Stimulated activated CD8-positive, alpha-beta memory T cell treated with anti-CD3 and anti-CD28 coated beads, Interleukin-15, amount 100 ng/mL, for 24 hours (primary cell): ENCODE measurements at regions not wholly inside any gene's neighbourhood (a gene's known extent, or its start where the extent isn't known, plus 50 kb on each side); places are given as distances from the start of the nearest gene placed in this dataset.
"Not testable (repeated sequence)": the region's sequence is repeated elsewhere in the genome, so short reads cannot be mapped to it uniquely, and the experiment has no call there.

Source experiments
- DNase-seq: peaks from one replicate; pipeline ENCODE4 v3.0.0-alpha.2; 2020; ENCODE audit warnings: low read depth

- no peak for DNase-seq
Measured at GRCh38 chr6:4412077-4412476, 276.7 kb upstream of the ECI2 start.

GRCh38 chr6:4407710-4408109, 272.3 kb upstream of the ECI2 start:
- DNase-seq: not testable (repeated sequence)

DNA sequence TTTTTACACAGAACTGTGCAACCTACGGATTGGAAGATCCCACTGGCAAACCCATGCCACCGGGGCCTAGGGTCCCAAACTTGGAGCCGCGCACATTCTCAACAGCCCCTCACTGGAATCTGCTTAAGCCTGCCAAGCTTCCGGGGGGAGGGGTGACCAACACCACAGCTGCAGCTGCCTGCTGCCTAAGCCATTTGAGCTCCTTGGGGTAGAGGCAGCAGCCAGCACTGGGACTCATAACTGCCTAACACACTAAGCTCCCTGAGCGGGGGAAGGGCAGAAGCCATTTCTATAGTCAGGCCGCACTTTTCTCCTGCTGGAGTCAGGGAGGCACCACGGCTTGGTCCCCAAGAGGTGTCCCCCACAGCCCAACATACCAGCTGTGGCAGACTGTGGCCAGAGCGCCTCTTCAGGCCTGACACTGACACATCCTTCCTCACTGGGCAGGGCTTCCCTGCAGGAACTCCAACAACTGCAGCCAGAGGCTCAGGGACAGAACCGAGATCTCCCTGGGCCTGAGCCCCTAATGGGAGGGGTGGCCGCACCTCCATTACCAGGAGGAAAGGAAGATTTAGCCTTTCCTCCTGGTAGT, 270.3 kb upstream of the ECI2 start:
- no peak for DNase-seq

- no peak for DNase-seq
Measured at GRCh38 chr6:4404415-4404814, 269.0 kb upstream of the ECI2 start.

DNA sequence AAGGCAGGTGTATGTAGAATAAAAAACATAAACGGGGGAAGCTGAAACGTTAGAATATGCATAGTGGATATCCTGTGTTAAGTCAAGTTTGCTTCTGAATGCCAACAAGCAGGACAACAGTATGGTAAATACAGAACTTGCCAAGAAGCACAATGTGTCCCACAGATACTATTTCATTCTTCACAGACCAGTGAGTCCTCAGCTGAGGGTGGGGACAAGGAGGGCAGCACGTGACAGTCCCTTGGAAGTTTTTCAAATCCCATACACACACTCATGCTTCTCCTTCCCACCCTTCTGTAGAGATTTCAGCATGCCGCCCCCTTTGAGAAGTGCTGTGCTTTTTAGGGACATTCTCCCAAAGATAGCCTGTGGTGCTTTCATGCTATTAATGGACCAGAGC, 268.5 kb upstream of the ECI2 start:
- no peak for DNase-seq

DNA sequence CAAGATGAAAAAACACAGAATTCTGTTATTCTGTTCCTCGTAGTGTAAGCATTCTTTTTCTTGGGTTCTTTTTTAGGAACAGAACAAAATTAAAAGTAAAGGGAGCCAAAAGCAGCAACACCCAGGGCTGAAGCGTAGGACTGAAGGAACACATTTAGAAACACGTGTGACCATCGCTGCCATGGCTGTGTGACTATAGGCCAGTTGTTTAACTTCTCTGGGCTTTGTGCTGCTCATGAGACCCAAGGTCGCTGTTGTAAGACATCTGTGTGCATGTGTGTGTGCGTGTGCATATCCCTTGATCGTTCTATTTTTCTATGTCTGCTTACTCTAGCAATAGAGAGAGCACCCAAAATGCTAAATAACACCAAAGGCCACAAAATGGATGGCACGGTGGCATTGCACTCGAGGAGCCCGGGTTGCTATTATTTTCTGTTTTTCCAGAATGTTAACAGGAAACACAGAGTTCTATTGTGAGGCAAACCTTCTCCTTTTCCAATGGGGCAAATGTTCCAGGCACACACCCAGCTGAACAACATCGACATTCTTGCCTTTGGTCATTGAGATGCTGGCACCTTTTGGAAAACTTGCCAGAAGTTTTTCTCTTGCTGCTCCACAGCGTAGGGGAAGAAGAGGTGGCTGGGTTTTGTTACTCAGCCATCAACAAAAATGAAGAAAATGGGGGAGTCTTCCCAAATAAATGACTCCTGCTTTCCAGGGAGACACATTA, 267.8 kb upstream of the ECI2 start:
- DNase-seq: no peak

GRCh38 chr6:4402477-4402976, 267.2 kb upstream of the ECI2 start:
- no peak for DNase-seq

- no peak for DNase-seq
Measured at GRCh38 chr6:4401408-4402368, 266.3 kb upstream of the ECI2 start.

DNA sequence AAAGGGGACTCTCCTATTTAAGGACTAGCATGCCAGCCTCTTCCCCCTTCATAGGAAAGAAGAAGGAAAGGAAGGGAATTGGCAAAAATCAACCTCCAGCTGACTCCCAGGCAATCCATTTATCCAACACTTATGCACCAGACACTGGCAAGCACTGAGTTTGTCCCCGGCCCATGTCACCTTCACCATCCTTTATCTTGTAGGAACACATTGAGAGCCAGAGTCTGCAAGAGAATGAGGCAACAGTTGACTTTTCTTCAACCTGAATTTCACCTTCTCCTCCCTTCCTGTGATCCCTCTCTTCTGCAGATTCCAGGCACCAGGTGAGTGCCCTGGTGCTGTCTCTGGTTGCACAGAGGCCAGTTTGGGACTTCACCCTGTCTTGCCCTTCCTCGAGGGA, 264.3 kb upstream of the ECI2 start:
- no peak for DNase-seq

DNA sequence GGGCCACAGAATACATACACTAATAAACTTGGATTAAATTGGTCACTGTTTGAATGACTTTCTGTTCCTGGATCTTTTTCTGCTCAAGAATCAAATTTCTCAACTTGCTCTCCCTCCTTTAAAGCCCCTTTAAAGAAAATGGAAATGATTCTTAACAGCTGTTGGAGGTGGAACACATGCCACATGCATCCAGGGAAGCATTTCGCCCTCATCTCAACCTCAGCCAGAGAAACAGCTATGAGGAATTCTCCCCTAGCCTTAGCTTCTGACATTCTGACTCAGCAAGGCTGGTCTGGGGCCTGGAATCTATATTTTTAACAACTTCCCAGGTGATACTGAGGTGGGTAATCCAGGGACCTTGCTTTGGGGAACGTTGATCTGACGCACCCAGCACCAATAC, 263.4 kb upstream of the ECI2 start:
- DNase-seq: no peak

DNA sequence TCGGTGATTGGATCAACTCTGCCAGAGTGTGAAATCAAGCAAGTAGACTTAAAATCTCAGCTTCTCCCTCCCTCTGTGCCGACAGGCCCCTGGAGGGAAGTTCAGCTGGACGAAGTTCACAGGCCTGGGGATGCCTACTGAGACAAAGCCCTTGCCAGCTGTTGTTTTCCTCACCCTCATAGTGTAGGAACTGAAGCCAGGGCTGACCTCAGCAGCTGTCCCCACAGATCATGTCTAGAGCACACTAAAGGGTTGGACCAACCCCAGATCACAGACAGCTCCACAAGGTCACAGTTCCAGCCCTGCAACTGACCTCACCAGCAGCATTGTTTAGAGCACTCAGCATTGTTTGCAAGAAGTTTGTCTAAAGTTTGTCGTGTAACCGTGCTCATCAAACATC, 261.9 kb upstream of the ECI2 start:
- no peak for DNase-seq

DNA sequence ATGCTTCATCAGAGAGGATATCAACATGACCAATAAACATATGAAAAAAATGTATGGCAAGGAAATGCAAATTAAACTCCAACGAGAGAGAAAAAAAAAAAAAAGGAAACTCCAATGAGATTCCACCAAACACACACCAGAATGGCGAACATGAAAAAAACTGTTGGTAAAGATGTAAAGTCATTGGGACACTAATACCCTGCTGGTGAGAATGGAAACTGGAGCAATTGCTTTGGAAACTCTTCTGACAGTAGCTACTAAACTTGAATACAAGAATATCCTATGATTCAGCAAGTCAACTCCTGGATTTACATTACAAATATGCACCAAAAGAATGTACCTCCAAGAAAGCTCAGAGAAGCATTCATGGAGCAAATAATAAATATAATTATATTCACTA, 260.7 kb upstream of the ECI2 start:
- no peak for DNase-seq

DNA sequence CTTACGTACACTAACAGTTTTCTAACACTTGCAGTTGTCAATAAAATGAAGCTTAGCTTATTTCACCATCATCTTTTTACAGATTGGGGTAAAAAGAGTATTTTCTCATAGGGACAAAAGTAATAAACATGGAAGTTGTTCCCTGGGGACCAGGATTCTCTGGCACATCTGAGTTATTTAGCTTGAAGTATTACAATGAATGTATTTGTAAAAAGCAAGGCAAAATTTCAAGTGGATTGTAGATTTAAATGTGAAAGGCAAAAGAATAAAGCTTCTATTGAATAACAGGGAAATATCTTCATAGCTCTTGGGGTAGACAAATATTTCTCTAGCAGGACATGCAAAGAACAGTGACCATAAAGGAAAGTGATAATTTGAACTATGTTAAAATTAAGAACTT, 260.0 kb upstream of the ECI2 start:
- DNase-seq: no peak

- DNase-seq: no peak
Measured at GRCh38 chr6:4394786-4395185, 259.4 kb upstream of the ECI2 start.

DNA sequence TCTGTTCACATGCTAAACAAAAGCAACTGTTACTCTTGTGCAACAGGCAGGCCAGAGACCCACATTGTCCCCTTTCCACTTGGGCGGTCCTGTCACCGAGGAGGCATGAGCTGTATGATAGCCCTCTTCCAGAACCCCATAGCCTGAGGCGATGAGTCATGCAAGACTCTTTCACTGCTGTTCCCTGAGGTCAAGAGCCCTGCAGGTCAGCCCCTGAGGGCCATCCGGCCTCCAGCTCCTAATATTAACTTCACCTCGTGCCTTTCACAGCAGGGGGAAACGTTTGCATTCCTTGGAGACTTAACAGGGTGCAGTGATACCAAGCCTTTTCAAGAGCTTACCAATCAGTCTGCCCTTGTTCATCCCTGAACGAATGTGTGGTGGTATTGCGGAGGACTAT, 253.3 kb upstream of the ECI2 start:
- DNase-seq: no peak

DNA sequence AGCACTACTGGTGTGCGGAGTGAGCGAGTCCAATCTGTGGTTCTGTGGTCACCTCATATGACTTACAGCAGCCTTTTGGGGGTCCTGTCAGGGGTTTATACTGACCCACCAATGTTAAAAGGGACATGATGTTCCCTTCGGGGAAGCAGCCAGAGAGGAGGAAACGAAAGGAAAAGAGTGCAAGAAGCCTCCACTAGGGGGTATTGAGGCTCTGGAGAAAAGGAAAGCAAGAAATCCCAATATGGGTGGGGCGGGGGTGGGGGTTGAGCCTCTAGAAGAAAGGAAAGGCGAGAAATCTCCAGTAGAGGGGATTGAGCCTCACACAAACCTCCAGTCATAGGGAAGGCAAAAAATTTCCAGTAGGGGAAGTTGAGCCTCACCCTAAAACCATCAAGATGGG, 249.3 kb upstream of the ECI2 start:
- DNase-seq: no peak

DNA sequence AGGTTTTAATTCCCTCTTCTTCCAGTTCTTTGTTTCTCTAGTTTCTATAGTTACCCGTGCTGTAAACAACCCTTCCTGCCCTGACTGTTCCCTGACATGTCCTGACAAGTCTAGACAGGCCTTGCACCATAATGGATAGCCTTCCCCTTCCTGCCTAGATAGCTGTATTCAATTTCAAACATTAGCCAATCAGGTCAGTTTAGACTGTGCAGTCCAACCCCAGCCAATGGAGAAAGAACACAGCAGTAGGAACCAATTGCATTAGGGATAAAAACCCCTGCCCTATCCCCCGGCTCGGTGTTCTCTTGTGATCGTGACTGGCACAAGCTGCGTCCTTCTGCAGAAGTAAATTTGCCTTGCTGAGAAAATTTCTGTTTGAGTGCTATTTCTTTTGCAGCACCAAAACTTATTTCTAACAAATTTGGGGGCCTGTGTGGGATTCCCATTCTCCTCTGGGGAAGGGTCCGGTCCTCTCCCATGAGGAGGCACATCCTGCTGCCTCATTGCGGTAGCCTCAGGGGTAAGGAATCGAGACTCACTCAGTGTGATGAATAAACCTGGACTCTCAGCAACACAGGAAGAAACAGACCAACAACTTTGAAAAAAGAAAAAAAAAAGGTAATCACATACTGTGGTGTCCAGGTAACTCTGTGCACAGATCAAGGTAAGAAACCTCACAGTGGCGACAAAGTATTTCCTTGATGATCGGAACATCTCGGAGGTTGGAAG, 248.7 kb upstream of the ECI2 start:
- DNase-seq: no peak

- DNase-seq: no peak
Measured at GRCh38 chr6:4382362-4382853, 247.0 kb upstream of the ECI2 start.

- no peak for DNase-seq
Measured at GRCh38 chr6:4381381-4381780, 246.0 kb upstream of the ECI2 start.

- no peak for DNase-seq
Measured at GRCh38 chr6:4380881-4381281, 245.5 kb upstream of the ECI2 start.

GRCh38 chr6:4379958-4380357, 244.6 kb upstream of the ECI2 start:
- DNase-seq: no peak
